H9 (cell line): ENCODE measurements at regions not wholly inside any gene's neighbourhood (a gene's known extent, or its start where the extent isn't known, plus 50 kb on each side); places are given as distances from the start of the nearest gene placed in this dataset.

Experiments
- DNase-seq: peaks from one replicate; pipeline ENCODE4 v3.0.0-alpha.2; 2017
- H2AFZ ChIP-seq: one replicate; pipeline ENCODE4 v1.6.1; 2013; ENCODE audit warnings: mild to moderate bottlenecking, low read length, control low read depth, moderate library complexity
- H2AK5ac ChIP-seq: 2 replicates; pipeline ENCODE4 v1.6.1; 2013; ENCODE audit warnings: low read length, control low read depth, mixed read lengths; ENCODE audit not compliant: insufficient read length
- H2BK120ac ChIP-seq: one replicate; pipeline ENCODE4 v1.6.1; 2013; ENCODE audit warnings: low read depth, mild to moderate bottlenecking, low read length, control low read depth, inconsistent platforms; ENCODE audit not compliant: poor library complexity, severe bottlenecking
- H2BK12ac ChIP-seq: 2 replicates; pipeline ENCODE4 v1.6.1; 2013; ENCODE audit warnings: low read length, control low read depth, mixed read lengths, low read depth; ENCODE audit not compliant: insufficient read length
- H2BK15ac ChIP-seq: 2 replicates; pipeline ENCODE4 v1.6.1; 2013; ENCODE audit warnings: low read depth, low read length, control low read depth
- H2BK20ac ChIP-seq: one replicate; pipeline ENCODE4 v1.6.1; 2013; ENCODE audit warnings: low read depth, mild to moderate bottlenecking, low read length, control low read depth, inconsistent platforms; ENCODE audit not compliant: poor library complexity, severe bottlenecking
- H2BK5ac ChIP-seq: 2 replicates; pipeline ENCODE4 v1.6.1; 2013; ENCODE audit warnings: low read length, control low read depth, mixed read lengths; ENCODE audit not compliant: insufficient read length
- H3K14ac ChIP-seq: 2 replicates; pipeline ENCODE4 v1.6.1; 2013; ENCODE audit warnings: low read length, control low read depth; ENCODE audit not compliant: insufficient read depth
- H3K18ac ChIP-seq: 2 replicates; pipeline ENCODE4 v1.6.1; 2013; ENCODE audit warnings: low read depth, mild to moderate bottlenecking, mixed read lengths, low read length, control low read depth; ENCODE audit not compliant: insufficient read length
- H3K23ac ChIP-seq: 2 replicates; pipeline ENCODE4 v1.6.1; 2013; ENCODE audit warnings: low read length, control low read depth, mixed read lengths, low read depth; ENCODE audit not compliant: insufficient read length
- H3K23me2 ChIP-seq: 2 replicates; pipeline ENCODE4 v1.6.1; 2013; ENCODE audit warnings: low read depth, mild to moderate bottlenecking, mixed read lengths, low read length, control low read depth; ENCODE audit not compliant: insufficient read length, poor library complexity, severe bottlenecking
- H3K27ac ChIP-seq: 2 replicates; pipeline ENCODE4 v1.5.1; 2013; ENCODE audit warnings: low read length, control low read depth, mixed read lengths, low read depth; ENCODE audit not compliant: insufficient read length
- H3K27me3 ChIP-seq: 2 replicates; pipeline ENCODE4 v1.6.1; 2013; ENCODE audit warnings: low read length, control low read depth, inconsistent platforms; ENCODE audit not compliant: insufficient read depth
- H3K4ac ChIP-seq: 2 replicates; pipeline ENCODE4 v1.6.1; 2013; ENCODE audit warnings: low read depth, mild to moderate bottlenecking, control low read depth, inconsistent platforms, low read length, moderate library complexity
- H3K4me1 ChIP-seq: 2 replicates; pipeline ENCODE4 v1.6.1; 2013; ENCODE audit warnings: low read length, control low read depth, inconsistent platforms; ENCODE audit not compliant: insufficient read depth
- H3K4me2 ChIP-seq: 2 replicates; pipeline ENCODE4 v1.6.1; 2013; ENCODE audit warnings: low read length, control low read depth, mixed read lengths; ENCODE audit not compliant: insufficient read length, insufficient read depth
- H3K56ac ChIP-seq: 2 replicates; pipeline ENCODE4 v1.6.1; 2013; ENCODE audit warnings: low read depth, mild to moderate bottlenecking, mixed read lengths, low read length, control low read depth; ENCODE audit not compliant: insufficient read length
- H3K79me1 ChIP-seq: 2 replicates; pipeline ENCODE4 v1.6.1; 2013; ENCODE audit warnings: low read depth, mild to moderate bottlenecking, moderate library complexity, low read length, control low read depth, inconsistent platforms; ENCODE audit not compliant: insufficient read depth, poor library complexity, severe bottlenecking
- H3K79me2 ChIP-seq: 2 replicates; pipeline ENCODE4 v1.6.1; 2013; ENCODE audit warnings: low read length, control low read depth, inconsistent platforms; ENCODE audit not compliant: insufficient read depth
- H3K9ac ChIP-seq: 2 replicates; pipeline ENCODE4 v1.6.1; 2013; ENCODE audit warnings: low read length, control low read depth, mixed read lengths; ENCODE audit not compliant: insufficient read length; ENCODE audit errors: extremely low read depth
- H3K9me3 ChIP-seq: one replicate; pipeline ENCODE4 v1.6.1; 2013; ENCODE audit warnings: low read depth, low read length, inconsistent platforms; ENCODE audit not compliant: control insufficient read depth
- H3T11ph ChIP-seq: one replicate; pipeline ENCODE4 v1.6.1; 2013; ENCODE audit warnings: mild to moderate bottlenecking, low read length, control low read depth, inconsistent platforms
- H4K20me1 ChIP-seq: one replicate; pipeline ENCODE4 v1.6.1; 2013; ENCODE audit not compliant: control insufficient read depth, insufficient read length, insufficient read depth
- H4K5ac ChIP-seq: 2 replicates; pipeline ENCODE4 v1.6.1; 2013; ENCODE audit warnings: low read depth, mild to moderate bottlenecking, mixed read lengths, low read length, control low read depth; ENCODE audit not compliant: insufficient read length
- H4K8ac ChIP-seq: replicated peaks from 2 replicates; pipeline ENCODE4 v1.6.1; 2013; ENCODE audit warnings: low read length, control low read depth, mixed read lengths, low read depth; ENCODE audit not compliant: insufficient read length
- H4K91ac ChIP-seq: 2 replicates; pipeline ENCODE4 v1.6.1; 2013; ENCODE audit warnings: low read depth, mild to moderate bottlenecking, moderate library complexity, mixed read lengths, low read length, control low read depth; ENCODE audit not compliant: insufficient read length
- H3K27ac Mint-ChIP-seq, 3 experiments: 2 replicates in 2 of 3; 3 replicates in 1 of 3; pipeline ENCODE4 v1.8.0; 2020 to 2021; ENCODE audit warnings: mixed read lengths in 3 of 3, mild to moderate bottlenecking in 1 of 3, moderate library complexity in 1 of 3
- H3K27me3 Mint-ChIP-seq: 2 replicates; pipeline ENCODE4 v1.8.0; 2021; ENCODE audit warnings: low read depth, mild to moderate bottlenecking, moderate library complexity, mixed read lengths
- H3K36me3 Mint-ChIP-seq, 3 experiments: 2 replicates in 2 of 3; 3 replicates in 1 of 3; pipeline ENCODE4 v1.8.0; 2020 to 2021; ENCODE audit warnings: low read depth in 3 of 3, mixed read lengths in 3 of 3; ENCODE audit not compliant: insufficient read depth in 1 of 3
- H3K4me1 Mint-ChIP-seq, 2 experiments: 2 replicates each; pipeline ENCODE4 v1.8.0; 2020; ENCODE audit warnings: mixed read lengths in 2 of 2
- H3K4me3 Mint-ChIP-seq, 2 experiments: 2 replicates in 1 of 2; 3 replicates in 1 of 2; pipeline ENCODE4 v1.8.0; 2020 to 2021; ENCODE audit warnings: mild to moderate bottlenecking in 2 of 2, mixed read lengths in 2 of 2, moderate library complexity in 1 of 2
- H3K9me3 Mint-ChIP-seq, 2 experiments: 2 replicates in 1 of 2; 3 replicates in 1 of 2; pipeline ENCODE4 v1.8.0; 2020; ENCODE audit warnings: mild to moderate bottlenecking in 2 of 2, mixed read lengths in 2 of 2, moderate library complexity in 1 of 2
- WGBS: extraction: QIAGEN DNeasy Blood & Tissue Kit; methylation state at CpG from one replicate; pipeline ENCODE4 v1.1.7; 2013; ENCODE audit warnings: missing lambda C conversion rate, low lambda C conversion rate, mixed read lengths; ENCODE audit not compliant: insufficient read length; ENCODE audit errors: extremely low coverage; 5-methylcytosine and 5-hydroxymethylcytosine counted together
- TF ChIP-seq, protein P1 (sequence below): fragments of 200-600 bp; sonication (generic); conservative IDR thresholded peaks from 3 replicates; pipeline ENCODE4 v1.8.0; 2021; ENCODE audit warnings: antibody characterized with exemption, mild to moderate bottlenecking

DNA sequence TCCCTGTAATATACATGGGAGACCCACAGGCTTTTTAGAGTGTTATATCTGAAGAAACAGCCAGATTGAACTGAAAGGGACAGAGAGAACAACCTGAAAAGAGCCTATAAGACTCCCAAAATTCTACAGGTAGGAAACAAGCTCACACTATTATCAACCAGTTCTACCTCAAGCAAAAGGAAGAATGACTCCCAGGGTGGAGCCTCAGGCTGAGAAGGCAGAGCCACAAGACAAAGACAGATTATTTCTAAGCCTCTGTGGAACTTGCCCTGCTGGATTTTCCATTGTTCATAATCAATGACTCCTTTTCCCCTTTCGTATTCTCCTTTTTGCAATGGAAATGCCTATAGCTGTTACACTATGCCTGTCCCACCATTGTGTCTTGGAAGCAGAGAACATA, 95.1 kb upstream of the LMCD1 start:
- WGBS, result no CpG with 5 or more reads among the region's 1 CpG

More for the DNA sequence above, 95.1 kb upstream of the LMCD1 start:
- no peaks in the 10 kb centered on the region for H3K27me3 Mint-ChIP-seq
- Histone ChIP-seq H2BK12ac (no peak overlapping the region), H3K27me3 (no peaks in the 10 kb centered on the region), H3K23me2 (no peaks in the 10 kb centered on the region), H3K14ac (no peak overlapping the region), H3K56ac (no peak overlapping the region), H3K4ac (no peak overlapping the region), H4K20me1 (no peaks in the 10 kb centered on the region), H3K79me1 (no peaks in the 10 kb centered on the region), H2BK120ac (no peak overlapping the region), H4K8ac (no peak overlapping the region), H2AFZ (no peak overlapping the region), H3K4me1 (no peaks in the 10 kb centered on the region), H2AK5ac (no peak overlapping the region), H3K9ac (no peak overlapping the region), H2BK5ac (no peak overlapping the region), H3K9me3 (peaks cover 9% of the 10 kb centered on the region), H3K4me2 (no peak overlapping the region), H4K91ac (no peak overlapping the region), H3K18ac (no peak overlapping the region), H3K27ac (no peak overlapping the region), H2BK15ac (no peak overlapping the region), H3T11ph (no peak overlapping the region), H4K5ac (no peak overlapping the region), H3K79me2 (no peaks in the 10 kb centered on the region), H2BK20ac (no peak overlapping the region), H3K23ac (no peak overlapping the region)
- TF ChIP-seq, protein P1, sequence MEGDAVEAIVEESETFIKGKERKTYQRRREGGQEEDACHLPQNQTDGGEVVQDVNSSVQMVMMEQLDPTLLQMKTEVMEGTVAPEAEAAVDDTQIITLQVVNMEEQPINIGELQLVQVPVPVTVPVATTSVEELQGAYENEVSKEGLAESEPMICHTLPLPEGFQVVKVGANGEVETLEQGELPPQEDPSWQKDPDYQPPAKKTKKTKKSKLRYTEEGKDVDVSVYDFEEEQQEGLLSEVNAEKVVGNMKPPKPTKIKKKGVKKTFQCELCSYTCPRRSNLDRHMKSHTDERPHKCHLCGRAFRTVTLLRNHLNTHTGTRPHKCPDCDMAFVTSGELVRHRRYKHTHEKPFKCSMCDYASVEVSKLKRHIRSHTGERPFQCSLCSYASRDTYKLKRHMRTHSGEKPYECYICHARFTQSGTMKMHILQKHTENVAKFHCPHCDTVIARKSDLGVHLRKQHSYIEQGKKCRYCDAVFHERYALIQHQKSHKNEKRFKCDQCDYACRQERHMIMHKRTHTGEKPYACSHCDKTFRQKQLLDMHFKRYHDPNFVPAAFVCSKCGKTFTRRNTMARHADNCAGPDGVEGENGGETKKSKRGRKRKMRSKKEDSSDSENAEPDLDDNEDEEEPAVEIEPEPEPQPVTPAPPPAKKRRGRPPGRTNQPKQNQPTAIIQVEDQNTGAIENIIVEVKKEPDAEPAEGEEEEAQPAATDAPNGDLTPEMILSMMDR, result no peak
- no peak for DNase-seq
- H3K27ac Mint-ChIP-seq, result no peak overlapping the region; a peak in 1 of 7 replicates
- H3K4me1 Mint-ChIP-seq, result peaks cover 13% of the 10 kb centered on the region in 2 experiments
- peaks cover 15 to 20% of the 10 kb centered on the region in 2 experiments for H3K9me3 Mint-ChIP-seq
- H3K4me3 Mint-ChIP-seq, result no peak overlapping the region
- H3K36me3 Mint-ChIP-seq, result peaks cover 2 to 23% (median 17%) of the 10 kb centered on the region in 3 experiments; a peak in 6 of 7 replicates
